EL (cell line): ENCODE measurements at regions not wholly inside any gene's neighbourhood (a gene's known extent, or its start where the extent isn't known, plus 50 kb on each side); places are given as distances from the start of the nearest gene placed in this dataset.
A peak's percentile ranks its signal among the peaks of the same experiment; 100 is the strongest.
"Not testable (repeated sequence)": the region's sequence is repeated elsewhere in the genome, so short reads cannot be mapped to it uniquely, and the experiment has no call there.

Experiments used
- DNase-seq: peaks from one replicate; pipeline ENCODE4 v3.0.0-alpha.2; 2016

DNA sequence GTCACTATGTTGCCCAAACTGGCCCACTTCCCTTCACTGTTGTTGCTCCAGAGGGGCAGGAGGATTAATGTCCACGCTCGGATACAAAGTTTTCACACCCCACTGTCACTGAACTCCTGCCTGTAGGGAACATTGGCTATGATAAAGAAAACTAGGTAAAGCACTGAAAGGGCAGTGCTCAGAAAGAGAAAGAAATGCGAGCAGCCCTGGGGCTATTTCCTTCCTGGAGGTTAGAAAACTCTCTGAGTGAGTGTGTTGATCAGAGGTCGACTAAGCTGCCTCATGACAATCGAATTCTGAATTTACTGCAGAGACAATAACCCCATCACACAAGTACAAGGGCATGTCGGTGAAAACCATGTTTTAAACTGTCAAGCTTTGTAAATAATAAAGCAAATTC is 227.2 kb upstream of the PITRM1 start:
- peak; percentile 40 for DNase-seq

DNA sequence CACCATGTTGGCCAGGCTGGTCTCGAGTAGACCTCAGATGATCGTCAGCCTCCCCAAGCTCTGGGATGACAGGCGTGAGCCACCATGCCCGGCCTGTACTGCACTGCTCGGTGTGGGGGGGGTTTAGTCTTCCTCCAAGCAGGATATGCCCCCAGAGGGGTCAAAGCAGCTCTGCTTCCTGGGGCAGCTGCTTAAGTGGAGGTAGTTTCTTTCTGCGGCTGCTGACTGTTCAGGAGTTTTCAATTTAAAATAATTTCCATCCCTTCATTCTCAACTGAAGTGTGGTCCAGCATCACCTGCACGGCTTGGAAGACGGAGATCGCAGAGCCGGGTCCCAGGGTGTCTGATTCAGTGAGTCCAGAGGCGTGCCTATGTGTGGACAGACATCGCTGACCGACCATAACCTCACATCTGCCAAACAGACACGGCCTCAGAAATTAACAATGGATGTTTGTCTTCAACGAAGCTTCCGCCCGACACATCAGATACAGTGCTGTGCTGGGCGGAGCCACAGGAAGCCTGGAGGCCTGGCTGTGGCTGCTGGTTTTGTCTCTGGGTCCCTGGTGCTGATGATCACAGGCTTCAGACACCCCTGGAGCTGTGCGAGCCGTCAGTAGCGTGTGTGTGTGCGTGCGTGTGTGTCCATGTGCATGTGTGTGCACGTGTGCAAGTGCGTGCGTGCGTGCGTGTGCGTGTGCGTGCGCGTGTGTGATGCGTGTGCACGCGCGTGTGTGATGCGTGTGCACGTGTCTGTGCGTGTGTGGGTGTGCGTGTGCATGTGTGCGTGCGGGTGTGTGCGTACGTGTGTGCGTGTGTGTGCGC is 226.5 kb upstream of the PITRM1 start:
- peak; percentile 40 for DNase-seq

DNA sequence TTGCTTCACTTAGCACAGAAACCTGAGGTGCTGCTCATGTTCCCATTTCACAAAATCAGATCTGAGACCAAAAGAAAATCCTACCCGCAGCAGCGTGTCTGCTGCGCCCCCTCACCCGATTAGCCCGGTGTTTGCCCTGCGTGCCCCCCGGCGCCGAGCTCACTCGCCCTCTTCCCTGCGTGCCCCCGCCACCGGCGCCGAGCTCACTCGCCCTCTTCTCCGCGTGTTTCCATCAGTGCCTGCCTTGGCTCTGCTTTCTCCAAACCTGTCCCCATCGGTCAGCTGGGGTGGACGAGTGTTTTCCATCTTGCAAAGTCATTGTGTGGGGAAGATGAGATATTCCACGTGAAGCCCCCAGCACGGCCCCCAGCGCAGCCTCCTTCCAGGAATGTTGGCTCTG is 225.3 kb upstream of the PITRM1 start:
- DNase-seq: no peak

DNA sequence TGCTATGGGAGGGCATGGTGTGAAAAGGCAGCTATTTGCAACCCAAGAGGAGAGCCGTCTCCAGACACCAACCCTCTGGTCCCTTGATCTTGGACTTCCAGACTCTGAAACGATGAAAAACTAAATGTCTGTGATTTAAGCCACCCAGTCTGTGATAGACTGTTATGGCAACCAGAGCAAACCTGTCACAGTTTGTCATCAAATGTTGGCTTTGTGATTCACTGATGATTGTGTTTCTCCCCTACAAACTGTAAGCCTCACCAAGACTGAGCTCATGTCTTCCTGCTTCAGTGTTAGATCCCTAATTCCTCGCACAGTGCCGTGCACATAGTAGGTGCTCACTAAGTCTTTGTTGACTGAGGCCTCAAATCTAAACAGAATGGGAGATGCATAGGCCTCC is 224.6 kb upstream of the PITRM1 start:
- no peak for DNase-seq

DNA sequence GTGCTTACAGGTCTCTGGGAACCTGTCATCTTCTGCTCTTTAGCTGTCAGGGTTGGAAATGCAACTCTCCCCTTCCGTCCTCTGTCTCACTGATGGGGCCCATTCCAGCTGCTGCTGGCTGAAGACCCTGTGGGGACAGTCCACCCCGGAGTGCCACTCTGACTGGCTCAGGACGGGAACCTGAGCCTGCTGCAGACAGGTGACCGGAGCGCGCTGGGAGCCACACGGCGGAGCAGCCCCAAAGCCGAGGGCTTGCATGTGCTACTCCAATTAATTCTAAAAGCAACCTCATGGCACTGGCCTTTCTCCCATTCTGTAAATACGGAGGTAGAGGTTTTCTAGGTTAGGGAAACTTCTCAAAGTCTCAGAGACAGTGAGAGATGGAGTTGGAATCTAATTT is 223.5 kb upstream of the PITRM1 start:
- no peak for DNase-seq

DNA sequence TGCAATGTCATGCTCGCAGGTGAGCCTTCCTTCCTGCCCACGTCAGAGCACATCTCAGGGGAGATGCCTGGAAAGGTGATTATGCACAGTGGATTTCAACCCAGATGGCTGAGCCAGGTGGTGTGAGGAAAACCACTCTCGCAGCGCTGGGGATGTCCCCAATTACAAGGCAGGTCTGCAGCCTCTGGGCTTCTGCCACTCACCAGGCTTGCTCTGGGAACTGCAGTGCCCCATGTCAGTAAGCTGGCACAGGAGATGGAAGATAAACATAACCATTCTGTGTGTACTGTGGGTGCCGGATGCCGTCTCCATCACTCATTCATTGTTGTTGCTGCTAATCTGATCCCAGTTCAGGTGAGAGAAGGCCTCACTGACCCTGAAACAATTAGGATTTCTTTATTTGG is 222.9 kb upstream of the PITRM1 start:
- DNase-seq: no peak

DNA sequence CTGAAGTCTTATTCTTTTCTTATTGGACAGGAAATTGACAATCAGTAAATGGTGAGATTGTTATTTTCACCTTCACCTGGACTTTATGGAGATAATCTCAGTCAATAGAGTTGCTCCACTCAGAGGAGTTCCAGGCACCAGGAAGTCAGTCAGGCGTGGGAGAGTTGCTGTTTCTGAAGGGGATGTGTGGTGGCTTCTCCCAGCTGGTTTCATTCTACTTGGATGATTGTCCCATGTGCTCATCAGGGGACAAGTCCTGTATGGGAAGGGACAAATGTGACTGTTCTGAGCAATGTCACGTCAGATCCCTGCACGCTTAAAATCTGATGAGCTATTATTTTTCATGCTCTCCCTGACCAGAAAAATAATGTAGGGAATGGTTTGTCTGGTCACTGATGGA is 222.5 kb upstream of the PITRM1 start:
- no peak for DNase-seq

DNA sequence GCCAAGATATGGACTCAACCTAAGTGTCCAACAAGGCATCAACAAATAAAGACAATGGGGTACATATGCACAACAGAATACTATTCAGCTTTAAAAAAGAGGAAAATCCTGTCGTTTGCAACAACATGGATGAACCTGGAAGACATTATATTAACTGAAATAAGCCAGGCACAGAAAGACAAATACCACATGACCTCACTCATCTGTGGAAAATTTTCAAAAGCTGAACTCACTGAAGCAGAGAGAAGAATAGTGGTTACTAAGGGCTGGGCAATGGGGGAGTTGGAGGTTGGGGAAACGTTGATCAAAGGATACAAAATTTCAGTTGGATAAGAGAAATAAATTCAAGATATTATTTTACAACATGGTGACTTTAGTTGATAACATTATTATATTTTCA is 221.4 kb upstream of the PITRM1 start:
- no peak for DNase-seq

DNA sequence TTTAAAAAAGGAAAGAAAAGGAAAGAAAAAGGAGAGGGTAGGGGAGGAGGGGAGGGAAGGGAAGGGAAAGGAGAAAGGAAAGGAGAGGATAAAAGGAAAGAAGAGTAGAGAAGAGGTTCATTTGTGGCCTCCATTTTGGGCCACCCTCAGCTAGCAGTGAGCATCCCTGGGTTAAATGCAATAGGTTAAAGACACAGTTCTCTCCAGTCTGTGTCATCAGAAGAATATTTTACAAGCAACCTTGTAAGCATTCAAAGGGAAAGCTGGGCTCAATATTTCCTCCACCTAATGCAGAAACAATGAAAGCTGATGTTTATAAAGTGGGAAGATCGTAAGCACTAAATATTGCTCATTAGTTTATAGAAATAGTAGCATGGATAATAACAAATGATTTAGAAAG is 219.1 kb upstream of the PITRM1 start:
- no peak for DNase-seq

DNA sequence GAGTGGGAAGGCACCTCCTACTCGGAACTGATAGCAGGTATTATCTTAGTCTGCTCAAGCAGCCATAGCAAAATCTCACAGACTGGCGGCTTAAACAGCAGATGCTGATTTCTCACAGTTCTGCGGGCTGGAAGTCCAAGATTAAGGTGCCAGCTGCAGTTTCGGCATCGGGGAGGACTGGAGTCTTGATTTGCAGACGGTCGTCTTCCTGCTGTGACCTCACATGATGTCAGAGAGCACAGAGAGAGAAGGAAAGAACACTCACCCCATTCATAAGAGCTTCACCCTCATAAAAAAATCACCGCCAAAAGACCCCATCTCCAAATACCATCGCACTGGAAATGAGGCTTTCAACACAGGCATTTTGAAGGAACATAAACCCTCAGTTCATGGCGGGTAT is 216.5 kb upstream of the PITRM1 start:
- DNase-seq: no peak

DNA sequence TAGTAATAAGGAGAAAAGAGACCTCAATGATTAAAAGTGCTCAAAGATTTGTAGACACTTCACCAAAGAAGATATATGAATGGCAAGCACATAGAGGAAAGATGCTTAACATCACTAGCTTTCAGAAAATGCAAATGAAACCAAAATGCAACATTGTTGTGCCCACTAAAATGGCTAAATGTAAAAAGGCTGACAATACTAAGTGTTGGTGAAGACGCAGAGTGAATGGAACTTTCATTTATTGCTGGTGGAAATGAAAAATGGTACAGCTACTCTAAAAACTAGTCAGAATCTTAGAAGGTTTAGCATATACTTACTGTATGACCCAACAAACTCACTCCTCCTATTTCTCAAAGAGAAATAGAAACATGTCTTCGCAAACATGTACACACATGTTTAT is 212.9 kb upstream of the PITRM1 start:
- DNase-seq: no peak

DNA sequence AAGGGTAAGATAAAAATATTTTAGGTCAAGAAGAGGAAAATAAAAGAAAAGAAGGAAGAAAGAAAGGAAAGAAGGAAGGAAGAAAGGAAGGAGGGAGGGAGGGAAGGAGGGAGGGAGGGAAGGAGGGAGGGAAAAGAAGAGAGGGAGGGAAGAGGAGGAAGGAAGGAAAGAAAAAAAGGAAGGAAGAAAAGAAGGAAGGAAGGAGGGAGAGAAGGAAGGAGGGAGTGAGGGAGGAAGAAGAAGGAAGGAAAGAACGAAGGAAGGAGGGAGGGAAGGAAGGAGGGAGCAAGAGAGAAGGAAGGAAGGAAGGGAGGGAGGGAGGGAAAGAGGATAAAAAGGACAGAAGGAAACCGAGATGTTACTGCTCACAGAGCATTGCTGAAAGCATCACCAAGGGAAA is 209.5 kb upstream of the PITRM1 start:
- no peak for DNase-seq

DNA sequence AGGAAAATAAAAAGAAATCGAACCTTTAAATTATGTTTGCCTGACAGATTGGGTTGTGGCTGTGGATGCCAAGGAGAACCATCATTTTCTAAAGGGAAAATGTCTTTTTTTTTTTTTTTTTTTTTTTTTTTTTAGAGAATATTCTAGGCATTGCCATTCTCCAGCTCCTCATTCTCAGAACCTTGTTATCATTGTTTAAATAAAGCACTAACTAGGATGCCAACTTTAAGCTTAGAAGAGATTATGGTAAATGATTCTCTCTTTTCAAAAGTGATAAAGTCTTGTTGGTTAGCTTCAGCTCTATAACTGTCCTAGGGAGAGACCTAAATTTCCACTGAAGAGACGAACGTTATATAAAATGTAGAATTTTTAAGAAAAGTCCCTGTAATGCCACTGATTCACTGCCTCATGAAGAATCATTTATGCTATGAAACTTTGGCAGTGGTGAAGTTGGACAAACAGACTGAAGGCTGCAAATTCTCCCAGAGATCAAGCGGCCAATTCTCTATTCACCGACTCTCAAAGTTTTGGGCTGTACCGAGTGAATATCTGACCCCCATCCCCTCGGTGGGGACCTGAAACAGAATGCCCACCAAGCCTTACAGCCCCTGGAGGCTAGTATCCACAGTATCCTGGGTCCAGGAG is 207.9 kb upstream of the PITRM1 start:
- no peak for DNase-seq

DNA sequence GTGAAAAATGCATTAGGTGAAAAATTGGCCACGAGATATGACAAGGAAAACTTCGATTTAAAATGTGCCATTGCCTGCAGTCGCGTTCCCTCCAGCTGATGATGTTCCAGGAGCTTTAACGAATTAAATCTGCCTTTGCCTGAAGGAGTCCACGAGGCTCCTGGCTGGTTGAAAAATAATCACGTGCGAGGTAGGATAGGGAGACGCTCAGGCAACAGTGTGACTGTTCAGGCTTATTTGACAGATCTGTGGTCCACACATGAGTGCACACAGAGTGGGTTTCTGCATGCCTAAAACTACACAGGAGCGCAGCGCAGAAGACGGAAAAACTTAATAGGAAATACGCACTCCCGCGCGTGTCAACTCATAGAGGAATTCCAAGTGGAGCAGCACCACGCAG is 204.0 kb upstream of the PITRM1 start:
- DNase-seq: no peak

DNA sequence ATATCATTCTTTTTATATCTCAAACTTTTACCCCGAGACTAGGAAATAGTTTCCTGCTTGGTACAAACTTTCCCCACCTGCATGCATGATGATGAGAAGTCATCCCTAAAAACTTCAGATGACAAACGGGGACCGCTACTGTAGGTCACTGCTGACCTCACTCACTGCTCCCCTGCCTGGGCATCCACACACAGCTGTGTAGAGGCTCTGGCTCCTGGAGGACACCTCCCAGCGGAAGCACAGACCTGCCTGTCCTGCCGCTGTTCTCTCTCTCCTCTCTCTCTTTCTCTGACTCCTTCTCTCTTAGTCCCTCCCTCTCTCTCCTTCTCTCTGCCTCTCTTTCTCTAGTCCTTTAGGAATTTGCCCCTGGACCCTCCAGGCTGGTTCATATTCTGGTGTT is 202.9 kb upstream of the PITRM1 start:
- no peak for DNase-seq

DNA sequence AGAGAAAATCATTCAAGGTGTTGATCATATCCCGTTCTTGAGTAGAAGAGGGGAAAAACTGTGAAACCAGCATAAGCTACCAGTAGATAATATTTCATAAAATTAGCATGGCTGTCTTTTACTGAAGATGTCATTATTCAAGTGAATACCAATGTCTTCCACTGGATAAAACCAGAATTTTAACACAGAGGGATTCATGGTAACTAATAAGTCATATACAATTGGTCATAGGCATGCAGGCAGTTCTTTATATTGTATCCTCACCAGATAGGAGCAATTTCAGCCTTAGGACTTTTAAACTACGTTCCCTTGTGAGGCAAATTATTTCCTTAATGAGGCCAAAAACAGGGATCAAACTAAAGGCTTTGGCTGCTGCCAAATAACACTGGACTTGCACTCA is 202.3 kb upstream of the PITRM1 start:
- DNase-seq: no peak

DNA sequence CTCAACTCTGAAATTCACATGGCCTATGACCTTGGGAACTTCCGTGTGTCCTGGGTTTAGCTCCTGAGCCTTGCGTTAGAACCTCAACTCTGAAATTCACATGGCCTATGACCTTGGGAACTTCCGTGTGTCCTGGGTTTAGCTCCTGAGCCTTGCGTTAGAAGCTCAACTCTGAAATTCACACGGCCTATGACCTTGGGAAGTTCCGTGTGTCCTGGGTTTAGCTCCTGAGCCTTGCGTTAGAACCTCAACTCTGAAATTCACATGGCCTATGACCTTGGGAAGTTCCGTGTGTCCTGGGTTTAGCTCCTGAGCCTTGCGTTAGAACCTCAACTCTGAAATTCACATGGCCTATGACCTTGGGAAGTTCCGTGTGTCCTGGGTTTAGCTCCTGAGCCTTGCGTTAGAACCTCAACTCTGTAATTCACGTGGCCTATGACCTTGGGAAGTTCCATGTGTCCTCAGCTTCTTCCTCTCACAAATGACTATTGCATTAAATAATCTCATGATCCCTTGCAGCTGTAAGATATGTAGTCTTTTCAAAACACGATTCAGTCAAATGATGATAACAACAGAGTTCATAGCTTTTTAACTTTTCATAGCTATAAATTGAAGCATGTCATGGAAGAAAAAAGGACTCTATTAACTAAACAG is 200.9 kb upstream of the PITRM1 start:
- not testable (repeated sequence) for DNase-seq

DNA sequence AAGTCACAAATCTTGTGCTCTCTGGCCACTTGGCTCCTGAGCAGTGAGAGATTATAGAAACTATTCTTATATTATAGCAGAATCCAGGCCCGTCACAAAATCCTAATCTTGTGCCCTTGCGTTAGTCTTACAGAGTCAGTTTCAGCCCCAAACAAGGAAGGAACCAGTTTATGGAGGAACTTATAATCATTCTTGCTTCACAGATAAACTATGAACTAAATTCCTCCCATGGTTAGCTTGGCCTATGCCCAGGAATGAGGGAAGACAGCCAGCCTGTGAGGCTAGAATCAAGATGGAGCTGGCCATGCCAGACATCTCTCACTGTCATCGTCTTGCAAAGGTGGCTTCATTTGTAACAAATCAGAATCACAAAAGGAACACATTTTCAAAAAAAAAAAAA is 199.7 kb upstream of the PITRM1 start:
- peak; percentile 4 for DNase-seq

DNA sequence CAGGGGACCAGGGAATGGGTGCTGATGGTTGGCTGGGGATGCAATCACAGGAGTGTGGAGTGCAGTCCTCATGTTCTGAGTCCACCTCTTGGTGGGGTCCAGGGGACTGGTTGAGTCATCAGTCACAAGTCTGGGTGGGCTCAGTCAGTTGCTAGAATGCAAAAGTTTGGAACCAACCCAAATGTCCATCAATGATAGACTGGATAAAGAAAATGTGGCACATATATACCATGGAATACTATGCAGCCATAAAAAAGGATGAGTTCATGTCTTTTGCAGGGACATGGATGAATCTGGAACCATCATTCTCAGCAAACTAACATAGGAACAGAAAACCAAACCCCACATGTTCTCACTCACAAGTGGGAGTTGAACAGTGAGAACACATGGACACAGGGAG is 199.0 kb upstream of the PITRM1 start:
- not testable (repeated sequence) for DNase-seq

DNA sequence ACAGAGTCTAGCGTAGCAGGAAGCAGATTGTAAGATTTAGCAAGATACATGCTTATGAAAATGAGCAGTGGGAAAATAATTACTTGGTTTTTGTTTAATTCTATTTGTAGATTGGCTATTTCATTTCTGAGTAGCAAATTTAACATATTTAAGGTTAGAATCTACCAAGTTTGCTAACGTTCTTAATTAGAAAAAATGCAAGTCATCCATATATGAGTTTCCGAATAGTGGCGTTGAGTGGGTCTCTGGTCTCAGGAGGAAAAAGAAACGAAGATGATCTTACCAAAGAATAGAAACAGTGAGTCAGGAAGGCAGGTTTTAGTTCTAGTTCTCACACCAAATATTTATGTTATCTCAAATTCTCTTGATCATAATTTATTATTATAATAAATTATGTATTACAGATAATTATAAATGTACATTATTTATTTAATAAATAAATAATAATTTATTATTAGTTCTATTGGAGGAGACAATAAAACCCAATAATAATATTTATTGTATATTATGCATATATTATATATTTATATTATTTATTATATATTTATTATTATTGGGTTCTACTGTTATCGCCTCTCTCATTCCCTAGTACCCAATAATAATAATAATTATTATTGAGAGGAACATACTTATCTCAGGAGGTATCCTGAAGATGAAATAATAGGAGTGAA is 194.3 kb upstream of the PITRM1 start:
- DNase-seq: no peak

DNA sequence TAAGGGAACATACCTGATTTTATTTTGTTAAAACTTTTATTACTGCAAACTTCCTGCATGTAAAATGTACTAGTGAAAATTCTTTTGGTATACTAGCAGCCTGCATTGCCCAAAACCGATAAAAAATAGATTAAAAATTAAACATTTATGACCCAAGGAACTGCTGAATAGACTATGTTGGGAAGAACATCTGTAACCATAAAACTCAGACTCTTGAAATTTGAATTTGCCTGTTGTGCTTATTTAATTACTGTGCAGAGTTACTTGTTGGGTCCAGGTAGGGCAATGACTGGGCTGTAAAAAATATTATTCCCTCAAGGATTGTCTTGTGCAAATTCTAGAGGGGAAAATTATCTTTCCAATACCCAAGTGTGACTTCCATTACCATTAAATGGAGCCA is 193.5 kb upstream of the PITRM1 start:
- no peak for DNase-seq

DNA sequence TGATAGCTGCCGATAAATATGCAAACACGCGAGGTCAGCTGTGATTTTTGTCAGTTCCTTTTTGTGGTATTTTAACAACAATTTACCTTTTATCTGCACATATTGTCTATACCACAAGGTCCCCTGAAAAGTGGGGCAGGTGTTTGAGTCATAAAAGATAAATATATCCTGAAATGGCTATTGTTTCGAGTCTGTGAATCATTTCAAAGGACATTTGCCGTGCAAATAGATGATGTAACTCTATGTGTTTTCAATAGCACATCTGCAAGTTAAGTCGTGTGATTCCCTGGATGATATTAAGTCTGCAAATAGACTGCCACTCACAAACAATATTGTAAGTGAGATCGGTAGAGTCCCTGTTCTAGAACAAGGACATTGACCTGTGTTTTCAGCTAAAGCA is 193.0 kb upstream of the PITRM1 start:
- DNase-seq: no peak

DNA sequence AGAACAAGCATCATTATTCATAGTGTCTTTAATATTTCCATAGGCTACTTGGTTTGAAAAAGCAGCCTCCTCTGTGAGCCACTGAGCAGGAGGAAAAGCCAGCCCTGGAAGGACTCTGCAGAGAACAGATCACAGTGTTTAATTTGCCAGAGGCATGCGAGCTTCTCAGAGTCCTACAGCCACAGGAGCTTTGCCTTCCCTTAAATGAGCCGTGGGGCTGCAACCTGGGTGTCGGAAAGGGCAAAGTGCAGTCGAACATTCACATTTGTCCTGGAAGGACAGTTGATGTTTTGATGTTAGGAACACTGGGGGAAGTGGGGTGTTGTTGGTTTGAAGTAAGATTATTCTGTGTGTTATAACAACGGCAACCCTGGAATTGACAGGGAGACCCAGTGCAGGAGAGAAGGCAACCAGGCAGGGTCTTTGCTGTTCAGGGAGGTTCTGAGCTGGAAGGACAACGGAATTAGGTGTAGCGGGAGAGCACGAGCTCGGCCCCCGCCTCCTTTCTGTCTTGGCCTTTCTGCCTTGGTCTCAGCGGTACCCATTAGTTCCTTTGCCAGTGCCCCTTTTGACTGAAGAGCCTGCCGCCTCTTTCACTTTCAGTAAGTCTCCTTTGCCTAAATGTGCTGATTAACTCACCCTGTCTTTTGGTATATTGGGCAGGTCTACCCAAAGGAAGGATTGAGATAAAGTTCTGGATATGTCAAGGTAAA is 192.3 kb upstream of the PITRM1 start:
- DNase-seq: no peak
